Upper lobe of right lung (tissue), 1 donor: ENCODE measurements at regions not wholly inside any gene's neighbourhood (a gene's known extent, or its start where the extent isn't known, plus 50 kb on each side); places are given as distances from the start of the nearest gene placed in this dataset.
A peak's percentile ranks its signal among the peaks of the same experiment; 100 is the strongest.

Source experiments
- ATAC-seq: fragments of 200-7000 bp; cut with Tn5 transposase; one replicate; pipeline ENCODE4 v1.9.1; 2020; ENCODE audit warnings: mild to moderate bottlenecking, moderate library complexity
- DNase-seq: peaks from one replicate; pipeline ENCODE4 v3.0.0-alpha.2; 2020
- H3K27ac ChIP-seq: fragments of 200-600 bp; one replicate; pipeline ENCODE4 v1.8.0; 2022
- H3K27me3 ChIP-seq: fragments of 200-600 bp; one replicate; pipeline ENCODE4 v1.8.0; 2022; ENCODE audit warnings: mild to moderate bottlenecking
- H3K36me3 ChIP-seq: fragments of 200-600 bp; one replicate; pipeline ENCODE4 v1.8.0; 2022
- H3K4me1 ChIP-seq: fragments of 200-600 bp; one replicate; pipeline ENCODE4 v1.8.0; 2022
- H3K4me3 ChIP-seq: fragments of 200-600 bp; one replicate; pipeline ENCODE4 v1.8.0; 2022; ENCODE audit warnings: mild to moderate bottlenecking
- H3K9me3 ChIP-seq: fragments of 200-600 bp; one replicate; pipeline ENCODE4 v1.8.0; 2022
- intact Hi-C: fragments of 100-400 bp; cut with DNase I; formaldehyde crosslinking; loops from one replicate; pipeline ENCODE4 v1.11.0; 2022
- TF ChIP-seq, protein P1 (sequence below): fragments of 200-600 bp; IDR thresholded peaks from one replicate; pipeline ENCODE4 v1.8.0; 2022; ENCODE audit warnings: antibody characterized with exemption
- donor health status: DM: no; HTN: yes; CAD: no; lungs with severe emphysema.

DNA sequence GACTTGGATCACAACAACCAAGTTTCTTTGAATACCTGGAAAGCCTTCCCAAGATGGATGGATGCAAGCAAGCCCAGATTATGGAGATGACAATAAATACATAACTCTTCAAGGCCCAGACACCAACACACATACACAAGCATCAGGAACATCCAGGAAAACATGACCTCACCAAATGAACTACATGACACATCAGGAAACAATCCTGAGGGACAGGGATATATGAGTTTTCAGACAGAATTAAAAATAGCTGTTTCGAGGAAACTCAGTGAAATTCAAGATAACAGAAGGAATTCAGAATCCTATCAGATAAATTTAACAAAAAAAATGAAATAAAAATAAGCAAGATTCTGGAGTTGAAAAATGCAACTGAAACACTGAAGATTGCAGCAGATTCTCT, 659.4 kb downstream of the METTL15 start:
- intact Hi-C loops, result no loop called here
- ATAC-seq, result no peak
- TF ChIP-seq, protein P1, sequence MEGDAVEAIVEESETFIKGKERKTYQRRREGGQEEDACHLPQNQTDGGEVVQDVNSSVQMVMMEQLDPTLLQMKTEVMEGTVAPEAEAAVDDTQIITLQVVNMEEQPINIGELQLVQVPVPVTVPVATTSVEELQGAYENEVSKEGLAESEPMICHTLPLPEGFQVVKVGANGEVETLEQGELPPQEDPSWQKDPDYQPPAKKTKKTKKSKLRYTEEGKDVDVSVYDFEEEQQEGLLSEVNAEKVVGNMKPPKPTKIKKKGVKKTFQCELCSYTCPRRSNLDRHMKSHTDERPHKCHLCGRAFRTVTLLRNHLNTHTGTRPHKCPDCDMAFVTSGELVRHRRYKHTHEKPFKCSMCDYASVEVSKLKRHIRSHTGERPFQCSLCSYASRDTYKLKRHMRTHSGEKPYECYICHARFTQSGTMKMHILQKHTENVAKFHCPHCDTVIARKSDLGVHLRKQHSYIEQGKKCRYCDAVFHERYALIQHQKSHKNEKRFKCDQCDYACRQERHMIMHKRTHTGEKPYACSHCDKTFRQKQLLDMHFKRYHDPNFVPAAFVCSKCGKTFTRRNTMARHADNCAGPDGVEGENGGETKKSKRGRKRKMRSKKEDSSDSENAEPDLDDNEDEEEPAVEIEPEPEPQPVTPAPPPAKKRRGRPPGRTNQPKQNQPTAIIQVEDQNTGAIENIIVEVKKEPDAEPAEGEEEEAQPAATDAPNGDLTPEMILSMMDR, result no peak
- H3K4me3 ChIP-seq, result no peak overlapping the region
- H3K4me1 ChIP-seq, result no peaks in the 10 kb centered on the region
- H3K27me3 ChIP-seq, result no peaks in the 10 kb centered on the region
- no peak overlapping the region for H3K27ac ChIP-seq
- H3K36me3 ChIP-seq, result no peaks in the 10 kb centered on the region
- DNase-seq, result no peak
- no peaks in the 10 kb centered on the region for H3K9me3 ChIP-seq

DNA sequence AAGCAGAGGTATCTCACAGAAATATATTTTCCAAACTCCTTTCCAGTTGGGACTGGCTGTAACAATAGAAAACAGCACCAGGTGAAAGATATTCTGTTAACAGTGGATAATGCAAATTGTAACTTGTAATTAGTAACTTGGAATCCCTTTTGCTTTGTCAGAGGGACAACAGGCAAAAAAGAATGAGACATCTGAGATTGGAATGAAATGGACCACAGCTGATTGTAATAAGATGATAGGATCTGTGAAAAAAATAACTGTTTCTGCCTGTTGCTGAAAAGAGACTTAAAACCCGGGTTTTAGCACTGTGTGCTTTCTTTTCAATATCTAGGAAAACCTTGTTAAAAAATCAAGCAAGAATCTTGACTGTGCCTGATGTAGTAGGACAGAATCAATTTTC, 655.7 kb downstream of the METTL15 start:
- Histone ChIP-seq H3K27ac (no peak overlapping the region), H3K36me3 (no peaks in the 10 kb centered on the region), H3K27me3 (no peaks in the 10 kb centered on the region), H3K4me3 (no peak overlapping the region), H3K4me1 (no peaks in the 10 kb centered on the region), H3K9me3 (no peaks in the 10 kb centered on the region)
- TF ChIP-seq, protein P1, result no peak
- ATAC-seq, result no peak
- intact Hi-C loops, result no loop called here
- no peak for DNase-seq

DNA sequence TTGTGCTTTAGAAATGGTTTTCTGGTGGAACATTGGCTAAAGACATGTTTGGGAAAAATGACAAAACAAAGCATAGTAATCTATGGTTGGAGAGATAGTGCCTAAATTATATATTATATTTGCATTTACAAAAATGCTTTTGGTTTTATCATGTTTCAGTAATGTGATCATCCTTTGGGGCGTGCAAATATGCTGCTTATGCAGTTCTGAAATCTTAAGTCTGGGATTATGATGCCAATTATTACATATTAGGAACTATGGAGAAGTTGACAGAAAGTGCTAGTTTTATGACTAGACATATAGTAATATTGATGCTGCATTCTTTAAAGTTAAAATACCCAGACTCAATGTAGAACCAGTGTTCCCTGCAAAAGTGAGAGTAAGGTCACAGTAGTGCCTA, 655.0 kb downstream of the METTL15 start:
- Histone ChIP-seq H3K36me3 (no peaks in the 10 kb centered on the region), H3K4me1 (no peaks in the 10 kb centered on the region), H3K9me3 (no peaks in the 10 kb centered on the region), H3K27ac (no peak overlapping the region), H3K4me3 (no peak overlapping the region), H3K27me3 (no peaks in the 10 kb centered on the region)
- intact Hi-C loops, result no loop called here
- ATAC-seq, result no peak
- TF ChIP-seq, protein P1, result no peak
- DNase-seq, result no peak

DNA sequence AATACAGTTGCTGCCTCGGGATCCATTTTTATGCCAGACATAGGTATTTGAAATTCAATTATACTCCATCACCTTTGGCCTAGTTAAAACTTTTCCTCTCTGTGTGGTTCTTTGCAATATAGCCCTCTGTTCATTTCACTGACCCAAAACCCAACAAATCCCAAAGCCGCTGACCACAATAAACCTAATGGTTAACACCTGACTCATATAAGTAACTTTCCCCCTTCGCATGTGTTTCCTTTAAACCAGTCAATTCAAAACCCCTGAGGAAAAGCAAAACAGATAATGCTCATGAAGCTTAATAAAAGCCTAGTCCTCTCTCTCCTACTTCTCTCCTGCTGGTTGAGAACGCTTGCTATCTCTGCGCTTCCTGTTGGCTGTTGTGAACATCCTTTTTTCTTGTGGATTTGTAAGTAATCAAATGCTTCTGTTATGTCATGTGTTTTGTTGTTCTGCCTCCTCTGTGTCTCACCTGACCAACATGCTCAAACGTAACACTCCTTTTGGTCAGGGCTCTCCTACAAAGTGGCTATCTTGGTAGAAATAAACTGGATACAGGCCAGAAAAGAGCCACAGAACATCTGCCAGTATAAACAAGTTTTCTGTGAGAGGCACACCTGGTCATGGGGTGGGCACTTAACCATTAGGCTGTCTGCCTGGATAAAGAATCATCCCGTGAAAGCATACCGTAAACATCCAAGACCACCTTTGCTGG, 652.6 kb downstream of the METTL15 start:
- DNase-seq (no peak), ATAC-seq (no peak)
- no peak overlapping the region for H3K4me3 ChIP-seq
- TF ChIP-seq, protein P1, result no peak
- no peak overlapping the region for H3K27ac ChIP-seq
- no peaks in the 10 kb centered on the region for H3K4me1 ChIP-seq
- H3K36me3 ChIP-seq, result no peaks in the 10 kb centered on the region
- no peaks in the 10 kb centered on the region for H3K9me3 ChIP-seq
- H3K27me3 ChIP-seq, result no peaks in the 10 kb centered on the region
- intact Hi-C loops, result no loop called here

DNA sequence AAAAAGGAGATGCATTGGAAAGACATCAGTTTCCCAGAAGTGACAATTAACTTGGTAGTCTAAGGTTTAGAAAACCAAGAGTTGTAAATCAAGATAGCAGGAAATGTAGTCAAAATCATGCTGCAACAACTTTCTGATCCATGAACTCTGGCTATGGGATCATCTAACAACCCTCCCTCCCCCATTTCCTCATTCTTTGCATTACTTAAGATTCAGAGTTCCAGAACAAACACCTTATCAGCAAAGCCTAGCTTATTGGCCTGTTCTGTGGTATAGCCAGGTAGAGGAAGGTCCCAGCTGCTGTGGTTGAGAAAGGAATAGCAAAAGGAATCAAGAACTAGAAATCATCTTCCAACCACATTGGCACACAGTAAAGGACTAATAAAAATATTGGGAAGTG, 651.1 kb downstream of the METTL15 start:
- TF ChIP-seq, protein P1, result no peak
- Histone ChIP-seq H3K4me1 (no peaks in the 10 kb centered on the region), H3K9me3 (no peaks in the 10 kb centered on the region), H3K36me3 (no peaks in the 10 kb centered on the region), H3K27me3 (no peaks in the 10 kb centered on the region), H3K27ac (no peak overlapping the region), H3K4me3 (no peak overlapping the region)
- intact Hi-C loops, result no loop called here
- ATAC-seq, result peak; percentile 85
- no peak for DNase-seq
